ENCODE measurements at regions not wholly inside any gene's neighbourhood (a gene's known extent, or its start where the extent isn't known, plus 50 kb on each side); places are given as distances from the start of the nearest gene placed in this dataset.
"Not testable (repeated sequence)": the region's sequence is repeated elsewhere in the genome, so short reads cannot be mapped to it uniquely, and the experiment has no call there.

DNA sequence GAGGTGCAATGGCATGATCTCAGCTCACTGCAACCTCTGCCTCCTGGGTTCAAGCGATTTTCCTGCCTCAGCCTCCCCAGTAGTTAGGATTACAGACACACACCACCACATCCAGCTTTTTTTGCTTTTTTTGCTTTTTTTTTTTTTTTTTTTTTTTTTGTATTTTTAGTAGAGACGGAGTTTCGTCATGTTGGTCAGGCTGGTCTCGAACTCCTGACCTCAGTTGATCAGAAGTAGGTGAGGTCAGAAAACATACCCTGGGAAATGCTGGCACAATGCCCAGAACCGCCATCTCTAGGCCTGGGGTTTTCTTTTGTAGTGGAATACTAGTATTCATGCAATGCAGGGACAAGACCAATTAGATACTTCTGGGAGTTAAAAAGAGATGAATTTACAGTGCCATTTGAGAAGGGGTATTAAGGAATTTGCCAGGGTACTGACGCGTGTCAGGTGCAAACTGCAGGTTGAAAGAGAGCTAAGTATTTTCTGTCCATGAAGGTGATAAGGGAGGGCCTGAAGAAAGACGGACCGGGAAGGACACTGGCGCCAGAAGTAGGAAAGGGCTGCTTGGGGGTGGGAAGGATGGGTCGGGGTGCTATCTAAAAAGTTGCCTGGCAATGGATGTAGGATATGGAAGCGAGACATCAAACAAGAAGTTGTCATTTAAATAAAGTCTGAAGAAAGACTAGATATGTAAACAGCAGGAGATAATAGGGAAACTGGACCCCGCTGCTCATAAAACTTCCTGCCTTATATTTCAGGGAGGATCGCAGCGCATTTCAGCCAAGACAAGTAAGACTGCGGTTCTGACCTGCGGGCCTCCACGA lies 95.8 kb downstream of the PPIAL4G start:
- peak in 5 of 11 donors; percentile 7 to 46 (median 32) for DNase-seq (ENCODE audit: extremely low read depth in 1 of 11, low read depth in 9 of 11, low spot score in 4 of 11)

DNA sequence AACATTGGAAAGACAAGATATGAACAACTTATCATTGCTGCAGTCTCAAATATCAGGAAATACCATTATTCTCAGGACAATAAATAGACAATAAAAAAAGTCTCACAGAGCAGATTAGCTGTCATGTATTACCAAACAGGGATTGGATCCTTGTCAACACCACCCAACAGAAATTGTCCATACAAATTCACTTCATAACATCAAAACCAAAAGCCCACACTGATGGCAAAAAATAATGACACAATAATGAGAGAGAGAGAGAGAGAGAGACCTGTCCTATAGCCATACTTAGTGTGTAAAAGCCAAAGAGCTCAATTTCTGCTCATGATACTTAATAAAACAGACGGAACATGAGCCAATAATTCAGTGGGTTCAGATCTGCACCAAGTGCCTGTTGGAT lies 96.5 kb downstream of the PPIAL4G start:
- DNase-seq (ENCODE audit: extremely low read depth in 1 of 11, low read depth in 9 of 11, low spot score in 4 of 11) = no peak

GRCh38 chr1:148386031-148386398 lies 97.1 kb downstream of the PPIAL4G start:
- DNase-seq (ENCODE audit: extremely low read depth in 1 of 11, low read depth in 9 of 11, low spot score in 4 of 11) = not testable (repeated sequence)

DNA sequence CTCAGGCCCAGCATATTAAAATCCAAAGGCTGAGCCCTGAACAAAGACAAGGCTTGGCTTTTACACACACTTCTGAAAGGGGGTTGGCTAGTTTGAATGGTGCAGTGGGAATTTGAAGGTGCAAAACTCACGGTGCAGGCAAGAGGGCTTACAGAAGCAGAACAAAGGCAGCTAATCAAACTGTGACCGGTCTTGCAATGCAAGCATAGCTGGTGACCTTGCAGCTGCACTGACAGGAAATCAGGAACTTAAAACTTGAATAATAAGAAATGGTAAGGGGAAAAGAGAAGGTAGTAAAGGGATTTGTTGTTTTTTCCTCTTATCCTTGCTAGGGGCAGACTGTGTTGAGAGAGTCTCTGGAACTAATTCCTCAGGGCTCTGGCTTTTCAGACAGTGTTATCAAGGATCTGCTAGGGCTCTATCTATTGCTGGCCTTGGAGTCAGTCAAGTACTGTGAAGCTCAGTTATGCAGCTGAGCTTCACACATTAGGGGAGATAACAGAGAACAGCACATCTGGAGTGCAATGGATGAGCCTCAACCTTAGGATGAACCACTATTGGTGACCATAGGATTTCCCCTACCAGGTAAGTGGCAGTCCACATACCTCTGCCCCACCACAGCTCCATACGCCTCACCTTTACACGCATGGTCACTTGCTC lies 97.6 kb downstream of the PPIAL4G start:
- no peak for DNase-seq (ENCODE audit: extremely low read depth in 1 of 11, low read depth in 9 of 11, low spot score in 4 of 11)

DNA sequence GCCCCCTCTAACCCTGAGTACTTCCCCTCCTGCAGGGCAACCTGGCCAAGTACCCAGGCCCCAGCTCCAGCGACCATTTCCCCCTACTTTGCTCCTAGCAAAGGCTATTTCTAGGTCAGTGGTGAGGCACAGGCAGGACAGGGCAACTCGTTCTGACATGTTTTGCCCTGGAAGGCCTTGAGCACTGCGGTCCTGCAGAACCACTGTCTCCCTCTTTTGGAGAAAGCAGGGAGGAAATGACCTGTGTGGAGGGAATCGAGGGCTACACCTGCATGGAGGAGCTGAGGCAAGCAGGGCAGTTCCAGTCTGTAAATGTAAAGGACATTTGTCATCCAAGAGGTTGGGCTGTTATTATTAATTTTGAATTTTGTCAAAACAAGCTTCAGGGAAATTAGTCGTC lies 99.1 kb downstream of the PPIAL4G start:
- DNase-seq (ENCODE audit: extremely low read depth in 1 of 11, low read depth in 9 of 11, low spot score in 4 of 11) = no peak

DNA sequence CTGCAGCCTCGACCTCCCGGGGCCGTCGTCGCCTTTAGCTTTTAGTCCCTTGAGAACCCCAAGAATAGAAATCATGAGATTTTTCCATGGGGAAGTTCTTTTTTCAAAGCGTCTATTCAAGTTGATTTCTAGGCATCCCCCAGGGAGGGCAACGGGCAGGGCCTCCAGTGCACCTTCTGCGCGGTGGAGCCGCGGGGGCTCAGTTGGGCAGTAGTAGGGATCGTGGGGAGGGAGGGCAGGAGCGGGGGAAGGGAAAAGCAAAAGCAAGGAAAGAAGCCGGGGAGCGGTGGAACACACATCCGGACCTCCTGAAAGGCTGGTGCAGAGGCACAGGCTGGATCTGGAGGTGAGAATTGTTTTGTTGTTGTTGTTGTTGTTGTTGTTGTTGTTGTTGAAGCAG lies 103.4 kb downstream of the PPIAL4G start:
- DNase-seq (ENCODE audit: extremely low read depth in 1 of 11, low read depth in 9 of 11, low spot score in 4 of 11) = no peak

- no peak for DNase-seq (ENCODE audit: extremely low read depth in 1 of 11, low read depth in 9 of 11, low spot score in 4 of 11)
These were observed 104.0 kb downstream of the PPIAL4G start for GRCh38 chr1:148379170-148379500.

- DNase-seq (ENCODE audit: extremely low read depth in 1 of 11, low read depth in 9 of 11, low spot score in 4 of 11) = not testable (repeated sequence)
These were observed 105.1 kb downstream of the PPIAL4G start for GRCh38 chr1:148377992-148378391.

DNA sequence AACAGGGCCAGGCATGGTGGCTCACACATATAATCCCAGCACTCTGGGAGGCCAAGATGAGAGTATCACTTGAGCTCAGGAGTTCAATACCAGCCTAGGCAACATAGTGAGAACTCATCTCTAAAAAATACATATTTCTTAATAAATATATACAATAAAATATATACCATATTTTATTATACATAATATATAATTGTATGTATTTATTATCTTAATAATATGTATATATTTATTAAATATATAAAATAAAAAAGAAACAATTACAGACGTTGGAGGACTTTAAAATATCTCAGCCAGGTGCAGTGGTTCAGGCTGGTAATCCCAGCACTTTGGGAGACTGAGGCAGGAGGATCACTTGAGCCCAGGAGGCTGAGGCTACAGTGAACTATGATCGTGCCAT lies 106.1 kb downstream of the PPIAL4G start:
- DNase-seq (ENCODE audit: extremely low read depth in 1 of 11, low read depth in 9 of 11, low spot score in 4 of 11) = not testable (repeated sequence)

DNA sequence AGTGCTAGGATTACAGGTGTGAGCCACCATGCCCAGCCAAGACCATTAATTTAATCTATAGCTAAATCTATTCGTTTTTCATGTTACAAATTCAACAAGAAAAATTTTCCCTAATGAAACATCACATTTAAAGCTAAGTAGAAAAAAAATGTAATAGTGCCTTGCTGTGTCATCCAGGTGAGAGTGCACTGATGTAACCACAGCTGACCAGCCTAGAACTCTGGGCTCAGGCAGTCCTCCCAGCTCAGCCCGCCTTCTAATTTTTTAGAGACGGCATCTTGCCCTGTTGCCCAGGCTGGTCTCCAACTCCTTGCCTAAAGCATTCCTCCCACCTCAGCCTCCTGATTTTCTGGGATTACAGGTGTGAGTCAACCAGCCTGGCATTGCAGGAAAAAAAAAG lies 109.0 kb downstream of the PPIAL4G start:
- DNase-seq (ENCODE audit: extremely low read depth in 1 of 11, low read depth in 9 of 11, low spot score in 4 of 11) = no peak

- no peak for DNase-seq (ENCODE audit: extremely low read depth in 1 of 11, low read depth in 9 of 11, low spot score in 4 of 11)
These were observed 109.7 kb downstream of the PPIAL4G start for GRCh38 chr1:148373192-148373925.

GRCh38 chr1:148372731-148373130 lies 110.4 kb downstream of the PPIAL4G start:
- no peak for DNase-seq (ENCODE audit: extremely low read depth in 1 of 11, low read depth in 9 of 11, low spot score in 4 of 11)

GRCh38 chr1:148372051-148372726 lies 110.9 kb downstream of the PPIAL4G start:
- not testable (repeated sequence) for DNase-seq (ENCODE audit: extremely low read depth in 1 of 11, low read depth in 9 of 11, low spot score in 4 of 11)

DNA sequence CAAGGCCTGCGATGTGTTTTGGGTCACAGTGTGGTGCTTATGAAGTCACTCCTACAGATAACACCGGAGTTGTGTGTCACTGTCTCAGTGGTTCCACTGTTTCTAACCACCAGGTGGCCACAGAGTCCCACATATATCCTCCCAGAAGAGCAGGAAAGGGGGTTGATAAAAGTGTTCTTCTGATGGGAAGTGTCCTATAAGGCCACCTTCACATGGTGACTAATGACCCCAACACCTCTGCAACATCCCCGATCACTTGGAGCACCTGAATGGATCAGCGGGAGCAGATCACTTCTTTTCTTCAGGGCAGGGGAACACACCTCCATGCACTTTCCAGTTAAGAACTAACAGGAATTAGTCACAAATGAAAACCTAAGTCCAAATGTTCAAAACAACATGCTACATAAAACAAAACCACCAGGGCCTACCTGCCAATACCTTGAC lies 111.5 kb downstream of the PPIAL4G start:
- peak in 6 of 11 donors; percentile 52 to 75 (median 61) for DNase-seq (ENCODE audit: extremely low read depth in 1 of 11, low read depth in 9 of 11, low spot score in 4 of 11)

GRCh38 chr1:148370661-148371060 lies 112.4 kb downstream of the PPIAL4G start:
- not testable (repeated sequence) for DNase-seq (ENCODE audit: extremely low read depth in 1 of 11, low read depth in 9 of 11, low spot score in 4 of 11)

DNA sequence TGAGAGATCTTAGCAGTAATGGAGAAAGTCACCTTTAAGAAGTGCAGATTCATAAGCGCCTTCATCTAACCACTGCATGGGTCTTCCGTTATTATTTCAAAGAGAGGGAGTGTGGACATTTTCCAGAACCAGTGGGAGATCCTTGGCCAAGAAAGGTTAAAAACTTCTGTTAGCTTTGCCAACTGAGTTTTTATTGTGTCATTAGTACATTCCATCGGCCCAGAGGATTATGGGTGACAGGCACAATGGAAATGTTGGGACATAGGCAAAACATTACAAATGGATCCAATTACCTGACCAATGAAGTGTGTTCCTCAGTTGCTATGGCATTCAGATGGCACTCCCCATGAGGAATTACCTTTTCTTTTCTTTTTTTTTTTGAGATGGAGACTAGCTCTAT lies 115.5 kb downstream of the PPIAL4G start:
- DNase-seq (ENCODE audit: extremely low read depth in 1 of 11, low read depth in 9 of 11, low spot score in 4 of 11) = no peak

- not testable (repeated sequence) for DNase-seq (ENCODE audit: extremely low read depth in 1 of 11, low read depth in 9 of 11, low spot score in 4 of 11)
These were observed 116.9 kb downstream of the PPIAL4G start for GRCh38 chr1:148366136-148366753.

GRCh38 chr1:148365151-148365550 lies 118.0 kb downstream of the PPIAL4G start:
- not testable (repeated sequence) for DNase-seq (ENCODE audit: extremely low read depth in 1 of 11, low read depth in 9 of 11, low spot score in 4 of 11)

GRCh38 chr1:148363979-148364378 lies 119.1 kb downstream of the PPIAL4G start:
- DNase-seq (ENCODE audit: extremely low read depth in 1 of 11, low read depth in 9 of 11, low spot score in 4 of 11) = not testable (repeated sequence)

Measured in renal cortex interstitium (tissue), 11 donors.